A549 (cell line): ENCODE measurements at regions not wholly inside any gene's neighbourhood (a gene's known extent, or its start where the extent isn't known, plus 50 kb on each side); places are given as distances from the start of the nearest gene placed in this dataset.

Experiments used
- EP300 ChIP-seq, 2 experiments: fragments of >200 bp; sonication (Bioruptor Twin); formaldehyde crosslinking; IDR thresholded peaks; 2 replicates in 1 of 2; 3 replicates in 1 of 2; pipeline ENCODE4 v1.6.1; 2016 to 2017
- HDAC2 ChIP-seq: fragments of 200-600 bp; sonication (generic); IDR thresholded peaks from 2 replicates; pipeline ENCODE4 v1.6.1; 2016
- HOXB5 ChIP-seq: fragments of 250-450 bp; sonication (Bioruptor Pico); IDR thresholded peaks from 2 replicates; pipeline ENCODE4 v1.5.0; 2020; ENCODE audit warnings: mild to moderate bottlenecking, moderate library complexity
- MAX ChIP-seq: IDR thresholded peaks from 2 replicates; pipeline ENCODE4 v1.6.1; 2012
- REST ChIP-seq: fragments of 200-600 bp; sonication (generic); IDR thresholded peaks from 2 replicates; pipeline ENCODE4 v1.6.1; 2016; ENCODE audit warnings: antibody characterized with exemption, mild to moderate bottlenecking, moderate library complexity
- SMC3 ChIP-seq: fragments of >200 bp; sonication (Bioruptor Twin); formaldehyde crosslinking; IDR thresholded peaks from 3 replicates; pipeline ENCODE4 v1.6.1; 2018; ENCODE audit warnings: inconsistent platforms
- USF2 ChIP-seq: fragments of 450-650 bp; IDR thresholded peaks from 2 replicates; pipeline ENCODE4 v1.6.1; 2014; ENCODE audit warnings: antibody characterized with exemption
- TF ChIP-seq, protein P1 (sequence below): fragments of >200 bp; sonication (Bioruptor Twin); formaldehyde crosslinking; IDR thresholded peaks from 3 replicates; pipeline ENCODE4 v1.5.1; 2016
- TF ChIP-seq, protein P2 (sequence below): IDR thresholded peaks from 2 replicates; pipeline ENCODE4 v1.6.1; 2012

GRCh38 chr7:13724977-13725566, 264.4 kb downstream of the ETV1 start:
- TF ChIP-seq, protein P1, sequence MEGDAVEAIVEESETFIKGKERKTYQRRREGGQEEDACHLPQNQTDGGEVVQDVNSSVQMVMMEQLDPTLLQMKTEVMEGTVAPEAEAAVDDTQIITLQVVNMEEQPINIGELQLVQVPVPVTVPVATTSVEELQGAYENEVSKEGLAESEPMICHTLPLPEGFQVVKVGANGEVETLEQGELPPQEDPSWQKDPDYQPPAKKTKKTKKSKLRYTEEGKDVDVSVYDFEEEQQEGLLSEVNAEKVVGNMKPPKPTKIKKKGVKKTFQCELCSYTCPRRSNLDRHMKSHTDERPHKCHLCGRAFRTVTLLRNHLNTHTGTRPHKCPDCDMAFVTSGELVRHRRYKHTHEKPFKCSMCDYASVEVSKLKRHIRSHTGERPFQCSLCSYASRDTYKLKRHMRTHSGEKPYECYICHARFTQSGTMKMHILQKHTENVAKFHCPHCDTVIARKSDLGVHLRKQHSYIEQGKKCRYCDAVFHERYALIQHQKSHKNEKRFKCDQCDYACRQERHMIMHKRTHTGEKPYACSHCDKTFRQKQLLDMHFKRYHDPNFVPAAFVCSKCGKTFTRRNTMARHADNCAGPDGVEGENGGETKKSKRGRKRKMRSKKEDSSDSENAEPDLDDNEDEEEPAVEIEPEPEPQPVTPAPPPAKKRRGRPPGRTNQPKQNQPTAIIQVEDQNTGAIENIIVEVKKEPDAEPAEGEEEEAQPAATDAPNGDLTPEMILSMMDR: no peak
- TF ChIP-seq HOXB5: no peak
- no peak for TF ChIP-seq MAX
- TF ChIP-seq SMC3: no peak
- TF ChIP-seq, protein P2, sequence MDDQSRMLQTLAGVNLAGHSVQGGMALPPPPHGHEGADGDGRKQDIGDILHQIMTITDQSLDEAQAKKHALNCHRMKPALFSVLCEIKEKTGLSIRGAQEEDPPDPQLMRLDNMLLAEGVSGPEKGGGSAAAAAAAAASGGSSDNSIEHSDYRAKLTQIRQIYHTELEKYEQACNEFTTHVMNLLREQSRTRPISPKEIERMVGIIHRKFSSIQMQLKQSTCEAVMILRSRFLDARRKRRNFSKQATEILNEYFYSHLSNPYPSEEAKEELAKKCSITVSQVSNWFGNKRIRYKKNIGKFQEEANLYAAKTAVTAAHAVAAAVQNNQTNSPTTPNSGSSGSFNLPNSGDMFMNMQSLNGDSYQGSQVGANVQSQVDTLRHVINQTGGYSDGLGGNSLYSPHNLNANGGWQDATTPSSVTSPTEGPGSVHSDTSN: no peak
- TF ChIP-seq EP300 (IDR thresholded peaks at IDR 0.05): no peak
- TF ChIP-seq USF2: no peak
- no peak for TF ChIP-seq HDAC2
- no peak for TF ChIP-seq REST
